ENCODE measurements at regions not wholly inside any gene's neighbourhood (a gene's known extent, or its start where the extent isn't known, plus 50 kb on each side); places are given as distances from the start of the nearest gene placed in this dataset.

DNA sequence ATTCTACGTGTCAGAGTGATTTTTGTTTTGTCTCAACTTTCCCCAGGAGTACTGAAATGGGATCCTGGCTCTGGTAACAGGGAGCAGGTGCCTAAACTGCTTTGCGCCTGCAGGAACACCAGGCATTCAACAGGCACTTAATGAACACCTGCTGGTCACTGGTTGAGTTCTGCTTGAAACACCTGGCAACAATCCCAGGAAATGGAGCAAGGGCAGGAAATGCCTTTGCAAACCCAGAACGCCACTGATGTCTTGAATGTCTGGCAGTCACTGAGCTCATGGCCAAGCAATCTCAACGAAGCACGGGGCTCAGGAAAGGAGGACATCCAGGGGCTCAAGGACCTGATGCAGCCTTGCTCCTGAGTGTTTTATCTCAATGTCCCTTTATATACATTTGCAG lies 360.0 kb upstream of the RAB6C start:
- H3K27me3 Mint-ChIP-seq (ENCODE audit: low read depth) = peaks cover 18% of the 10 kb centered on the region
- no peaks in the 10 kb centered on the region for H3K4me1 Mint-ChIP-seq
- peak overlapping the region in 1 of 3 experiments; percentile 29 for H3K27ac Mint-ChIP-seq
- no peak overlapping the region for H3K4me3 Mint-ChIP-seq
- no peaks in the 10 kb centered on the region for H3K9me3 Mint-ChIP-seq
- TF ChIP-seq, protein P1, sequence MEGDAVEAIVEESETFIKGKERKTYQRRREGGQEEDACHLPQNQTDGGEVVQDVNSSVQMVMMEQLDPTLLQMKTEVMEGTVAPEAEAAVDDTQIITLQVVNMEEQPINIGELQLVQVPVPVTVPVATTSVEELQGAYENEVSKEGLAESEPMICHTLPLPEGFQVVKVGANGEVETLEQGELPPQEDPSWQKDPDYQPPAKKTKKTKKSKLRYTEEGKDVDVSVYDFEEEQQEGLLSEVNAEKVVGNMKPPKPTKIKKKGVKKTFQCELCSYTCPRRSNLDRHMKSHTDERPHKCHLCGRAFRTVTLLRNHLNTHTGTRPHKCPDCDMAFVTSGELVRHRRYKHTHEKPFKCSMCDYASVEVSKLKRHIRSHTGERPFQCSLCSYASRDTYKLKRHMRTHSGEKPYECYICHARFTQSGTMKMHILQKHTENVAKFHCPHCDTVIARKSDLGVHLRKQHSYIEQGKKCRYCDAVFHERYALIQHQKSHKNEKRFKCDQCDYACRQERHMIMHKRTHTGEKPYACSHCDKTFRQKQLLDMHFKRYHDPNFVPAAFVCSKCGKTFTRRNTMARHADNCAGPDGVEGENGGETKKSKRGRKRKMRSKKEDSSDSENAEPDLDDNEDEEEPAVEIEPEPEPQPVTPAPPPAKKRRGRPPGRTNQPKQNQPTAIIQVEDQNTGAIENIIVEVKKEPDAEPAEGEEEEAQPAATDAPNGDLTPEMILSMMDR (IDR thresholded peaks at IDR 0.05; ENCODE audit: unreplicated experiment in 3 of 3) = no peak
- no peaks in the 10 kb centered on the region for H3K36me3 Mint-ChIP-seq (ENCODE audit: low read depth)

DNA sequence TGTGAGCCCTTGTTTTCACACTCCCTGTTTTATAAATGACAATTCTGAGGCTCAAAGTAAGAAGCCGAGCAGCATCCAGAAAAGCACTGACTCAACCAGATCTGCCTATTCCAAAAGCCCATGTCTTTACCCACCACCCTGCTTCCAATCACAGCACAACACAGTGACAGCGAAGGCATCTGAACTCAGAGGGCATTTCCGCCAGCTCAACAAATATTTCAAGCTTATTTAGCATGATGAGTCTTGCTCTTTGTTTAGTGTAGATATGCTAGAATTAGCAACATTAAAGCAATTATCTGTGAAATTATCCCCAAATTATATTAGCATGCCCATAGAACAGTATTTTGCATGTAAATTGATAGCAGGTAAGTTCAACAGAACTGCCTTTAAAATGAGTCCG lies 359.1 kb upstream of the RAB6C start:
- Mint-ChIP-seq H3K27me3 (ENCODE audit: low read depth) (peaks cover 16% of the 10 kb centered on the region), H3K9me3 (no peaks in the 10 kb centered on the region), H3K27ac (no peak overlapping the region), H3K4me3 (no peak overlapping the region), H3K36me3 (ENCODE audit: low read depth) (no peaks in the 10 kb centered on the region), H3K4me1 (no peaks in the 10 kb centered on the region)
- TF ChIP-seq, protein P1 (IDR thresholded peaks at IDR 0.05; ENCODE audit: unreplicated experiment in 3 of 3) = no peak

DNA sequence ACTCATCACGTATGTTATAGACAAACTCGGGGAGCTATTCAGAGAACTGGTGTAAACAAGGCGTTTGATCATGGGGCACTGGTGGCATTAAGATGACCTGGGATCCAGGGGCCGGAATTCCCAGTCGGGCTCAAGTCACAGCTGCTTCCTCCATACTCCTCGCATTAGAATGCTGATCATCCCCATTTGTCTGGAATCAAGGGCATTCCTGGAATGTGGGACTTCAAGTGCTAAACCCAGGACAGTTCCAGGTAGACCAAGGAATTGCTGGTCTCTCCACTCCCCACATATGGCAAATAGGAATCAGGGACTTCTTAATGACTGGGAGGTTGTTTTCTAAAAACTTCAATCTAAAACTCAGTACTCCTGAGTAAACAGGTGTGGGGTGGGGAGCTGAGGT lies 355.7 kb upstream of the RAB6C start:
- peaks cover 9% of the 10 kb centered on the region for H3K9me3 Mint-ChIP-seq
- H3K27me3 Mint-ChIP-seq (ENCODE audit: low read depth) = peaks cover 14% of the 10 kb centered on the region
- no peak overlapping the region for H3K27ac Mint-ChIP-seq
- TF ChIP-seq, protein P1 (IDR thresholded peaks at IDR 0.05; ENCODE audit: unreplicated experiment in 3 of 3) = no peak
- H3K4me3 Mint-ChIP-seq = no peak overlapping the region
- no peaks in the 10 kb centered on the region for H3K36me3 Mint-ChIP-seq (ENCODE audit: low read depth)
- no peaks in the 10 kb centered on the region for H3K4me1 Mint-ChIP-seq

DNA sequence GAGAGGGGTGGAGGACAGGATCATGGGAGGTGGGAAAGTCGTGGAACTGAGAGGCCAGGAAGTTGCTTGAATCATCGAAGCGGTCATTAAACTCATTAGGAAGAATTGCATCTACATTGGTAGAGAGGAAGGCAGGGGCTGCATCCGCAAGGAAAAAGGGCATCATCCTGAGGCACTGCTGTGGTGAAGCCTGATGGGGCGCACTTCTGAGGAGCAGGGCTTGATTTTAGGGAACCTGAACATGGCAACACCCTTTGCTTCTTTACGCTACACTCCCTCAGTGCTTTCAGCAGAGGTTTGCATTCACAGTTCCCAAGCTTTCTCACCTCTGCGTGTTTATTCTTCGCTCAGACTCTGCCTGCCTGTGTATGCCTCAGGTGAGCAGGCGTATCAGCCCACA lies 352.0 kb upstream of the RAB6C start:
- Mint-ChIP-seq H3K4me3 (no peak overlapping the region), H3K27me3 (ENCODE audit: low read depth) (no peaks in the 10 kb centered on the region), H3K36me3 (ENCODE audit: low read depth) (no peaks in the 10 kb centered on the region), H3K27ac (no peak overlapping the region), H3K9me3 (peaks cover 17% of the 10 kb centered on the region), H3K4me1 (no peaks in the 10 kb centered on the region)
- TF ChIP-seq, protein P1 (IDR thresholded peaks at IDR 0.05; ENCODE audit: unreplicated experiment in 3 of 3) = no peak

DNA sequence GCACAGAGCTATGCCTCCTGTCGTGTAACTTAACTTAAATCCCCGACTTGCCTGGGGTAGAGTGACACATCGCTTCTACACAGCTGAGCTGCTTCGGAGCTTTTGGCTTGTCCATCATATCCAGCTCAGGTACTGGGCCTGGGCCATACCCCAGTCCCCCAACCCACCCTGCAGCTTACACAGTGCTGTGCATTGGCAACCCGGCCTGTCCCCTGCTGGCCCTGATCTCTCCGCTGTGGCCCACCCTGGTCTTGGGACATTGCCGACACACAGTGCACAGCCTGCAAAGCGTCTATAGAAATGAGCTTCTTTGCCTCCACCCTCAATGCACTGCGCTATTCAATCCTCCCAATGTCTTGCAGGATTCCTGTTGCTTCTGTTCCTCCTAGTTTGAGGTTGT lies 342.8 kb upstream of the RAB6C start:
- no peaks in the 10 kb centered on the region for H3K36me3 Mint-ChIP-seq (ENCODE audit: low read depth)
- TF ChIP-seq, protein P1 (IDR thresholded peaks at IDR 0.05; ENCODE audit: unreplicated experiment in 3 of 3) = no peak
- H3K4me1 Mint-ChIP-seq = no peaks in the 10 kb centered on the region
- H3K27ac Mint-ChIP-seq = no peak overlapping the region
- no peaks in the 10 kb centered on the region for H3K9me3 Mint-ChIP-seq
- no peak overlapping the region for H3K4me3 Mint-ChIP-seq
- H3K27me3 Mint-ChIP-seq (ENCODE audit: low read depth) = peaks cover 5% of the 10 kb centered on the region

DNA sequence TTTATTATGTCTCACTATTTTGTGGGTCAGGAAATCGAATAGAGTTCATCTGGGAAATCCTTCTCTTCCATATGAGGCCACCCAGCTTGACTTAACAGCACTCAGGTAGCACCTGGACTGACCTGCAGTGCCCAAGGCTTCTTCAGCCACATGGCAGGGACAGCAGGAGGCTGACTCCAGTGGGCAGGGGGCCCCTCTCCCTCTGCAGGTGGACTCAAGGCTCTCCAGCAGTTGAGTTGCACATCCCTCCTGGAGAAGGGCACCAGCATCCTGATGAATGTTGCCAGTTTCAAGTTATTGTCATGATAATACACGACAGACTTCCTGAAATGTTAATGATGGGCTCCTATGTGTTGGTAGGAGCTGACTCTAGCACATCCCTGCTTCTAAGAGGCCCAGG lies 338.1 kb upstream of the RAB6C start:
- Mint-ChIP-seq H3K36me3 (ENCODE audit: low read depth) (no peaks in the 10 kb centered on the region), H3K4me1 (no peaks in the 10 kb centered on the region), H3K27ac (no peak overlapping the region), H3K27me3 (ENCODE audit: low read depth) (peaks cover 5% of the 10 kb centered on the region), H3K9me3 (no peaks in the 10 kb centered on the region), H3K4me3 (no peak overlapping the region)
- TF ChIP-seq, protein P1 (IDR thresholded peaks at IDR 0.05; ENCODE audit: unreplicated experiment in 3 of 3) = no peak

Data from nephron (organoid).